ENCODE measurements at regions not wholly inside any gene's neighbourhood (a gene's known extent, or its start where the extent isn't known, plus 50 kb on each side); places are given as distances from the start of the nearest gene placed in this dataset.
"Not testable (repeated sequence)": the region's sequence is repeated elsewhere in the genome, so short reads cannot be mapped to it uniquely, and the experiment has no call there.

GRCh38 chr6:84985490-84985889 lies 221.1 kb upstream of the TBX18 start:
- not testable (repeated sequence) for TF ChIP-seq EZH2phosphoT487 (IDR thresholded peaks at IDR 0.05; ENCODE audit: insufficient read depth, low read depth); EZH2 (IDR thresholded peaks at IDR 0.05; ENCODE audit: insufficient read depth, poor library complexity, severe bottlenecking)
